Calu3 (cell line): ENCODE measurements at regions not wholly inside any gene's neighbourhood (a gene's known extent, or its start where the extent isn't known, plus 50 kb on each side); places are given as distances from the start of the nearest gene placed in this dataset.

Experiments used
- BruUV-seq: library from RNA; stranded (reverse); fragments of 400-500 nt; replicated peaks from 2 replicates; lab custom pipeline; 2021; lab: Mats Ljungman, UMichigan
- CTCF ChIA-PET: fragments of 300-600 bp; sonication (Branson Sonifier 250); formaldehyde crosslinking; loops from one replicate; lab custom pipeline; 2022; ENCODE audit warnings: antibody characterized with exemption; lab: Charles Lee
- DNase-seq: peaks from one replicate; pipeline ENCODE4 v3.0.0; 2022
- H3K27ac Mint-ChIP-seq: one replicate; pipeline ENCODE4 v1.8.0; 2022; ENCODE audit warnings: mixed read lengths; ENCODE audit not compliant: unreplicated experiment
- H3K27me3 Mint-ChIP-seq: one replicate; pipeline ENCODE4 v1.8.0; 2022; ENCODE audit warnings: mixed read lengths; ENCODE audit not compliant: unreplicated experiment
- H3K36me3 Mint-ChIP-seq: one replicate; pipeline ENCODE4 v1.8.0; 2022; ENCODE audit warnings: mild to moderate bottlenecking, moderate library complexity, mixed read lengths; ENCODE audit not compliant: insufficient read depth, unreplicated experiment
- H3K4me1 Mint-ChIP-seq: one replicate; pipeline ENCODE4 v1.8.0; 2022; ENCODE audit warnings: mild to moderate bottlenecking, low read depth, mixed read lengths; ENCODE audit not compliant: unreplicated experiment
- H3K4me3 Mint-ChIP-seq: one replicate; pipeline ENCODE4 v1.8.0; 2022; ENCODE audit warnings: mild to moderate bottlenecking, low read depth, moderate library complexity, mixed read lengths; ENCODE audit not compliant: unreplicated experiment
- H3K9me3 Mint-ChIP-seq: one replicate; pipeline ENCODE4 v1.8.0; 2022; ENCODE audit warnings: low read depth, mixed read lengths; ENCODE audit not compliant: unreplicated experiment
- CTCF ChIP-seq: fragments of 200-600 bp; IDR thresholded peaks from one replicate; pipeline ENCODE4 v1.8.0; 2022; ENCODE audit warnings: antibody characterized with exemption; ENCODE audit not compliant: unreplicated experiment
- intact Hi-C: fragments of 100-400 bp; cut with micrococcal nuclease; formaldehyde crosslinking; loops from one replicate; pipeline ENCODE4 v1.10.0; 2022; ENCODE audit not compliant: unreplicated experiment

GRCh38 chr12:88994971-88995370 is 357.3 kb downstream of the DUSP6 start:
- BruUV-seq: no TSS peak
- no peak for DNase-seq
- Mint-ChIP-seq H3K4me1 (peaks cover 14% of the 10 kb centered on the region), H3K36me3 (no peaks in the 10 kb centered on the region), H3K4me3 (no peak overlapping the region), H3K27me3 (no peaks in the 10 kb centered on the region), H3K9me3 (no peaks in the 10 kb centered on the region), H3K27ac (no peak overlapping the region)
- intact Hi-C loops: loop anchor here (5.0 to 10.0 kb wide), 2 partner anchors 600 to 883 kb away; no protein-coding TSS in a partner anchor
- no peak for TF ChIP-seq CTCF
- CTCF ChIA-PET: interaction anchor here (0.6 kb wide), 1 partner anchor 383 kb away, joined by 3 read pairs; no protein-coding TSS in a partner anchor

- no TSS peak for BruUV-seq
- intact Hi-C loops: loop anchor here (5.0 to 10.0 kb wide), 2 partner anchors 600 to 882 kb away; no protein-coding TSS in a partner anchor
- H3K4me1 Mint-ChIP-seq: peaks cover 12% of the 10 kb centered on the region
- DNase-seq: no peak
- H3K9me3 Mint-ChIP-seq: no peaks in the 10 kb centered on the region
- TF ChIP-seq CTCF: no peak
- no peak overlapping the region for H3K27ac Mint-ChIP-seq
- CTCF ChIA-PET: interaction anchor here (1.0 to 1.9 kb wide), 4 partner anchors 136 to 1950 kb away, joined by 3 to 10 read pairs (median 5); partner anchors contain the start of gene KITLG
- H3K4me3 Mint-ChIP-seq: no peak overlapping the region
- H3K36me3 Mint-ChIP-seq: no peaks in the 10 kb centered on the region
- no peaks in the 10 kb centered on the region for H3K27me3 Mint-ChIP-seq
These were observed 357.8 kb downstream of the DUSP6 start for GRCh38 chr12:88994537-88994936.

GRCh38 chr12:88993651-88994050 is 358.6 kb downstream of the DUSP6 start:
- BruUV-seq: no TSS peak
- CTCF ChIA-PET: interaction anchor here (0.9 to 1.9 kb wide), 6 partner anchors 67 to 1951 kb away, joined by 3 to 10 read pairs (median 4); partner anchors contain the start of gene KITLG
- Mint-ChIP-seq H3K27me3 (no peaks in the 10 kb centered on the region), H3K27ac (no peak overlapping the region), H3K4me1 (peaks cover 12% of the 10 kb centered on the region), H3K4me3 (no peak overlapping the region), H3K36me3 (no peaks in the 10 kb centered on the region), H3K9me3 (no peaks in the 10 kb centered on the region)
- DNase-seq: peak; percentile 7
- intact Hi-C loops: loop anchor here (1.0 to 10.0 kb wide), 8 partner anchors 67 to 881 kb away; no protein-coding TSS in a partner anchor
- peak; percentile 40 for TF ChIP-seq CTCF

DNA sequence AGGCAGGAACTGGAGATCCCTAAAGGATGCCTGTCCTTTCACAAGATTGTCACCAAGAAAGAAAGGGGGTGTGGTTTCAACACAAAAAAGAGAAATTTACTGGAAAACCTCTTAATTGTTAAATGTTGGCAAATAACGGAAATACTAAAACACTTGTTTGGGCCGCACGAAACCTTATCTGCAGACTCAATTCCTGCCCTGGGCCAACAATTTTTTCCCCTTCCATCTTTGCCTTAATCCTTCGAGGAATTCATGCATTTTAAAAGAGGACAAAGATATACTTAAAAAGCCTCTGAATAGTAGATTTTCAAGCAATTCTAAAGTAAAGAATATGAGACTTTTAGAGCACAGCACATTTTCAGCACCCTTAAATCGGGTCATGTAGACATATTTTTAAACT is 366.2 kb downstream of the DUSP6 start:
- CTCF ChIA-PET: interaction anchor here (0.7 kb wide), 1 partner anchor 825 kb away, joined by 3 read pairs; no protein-coding TSS in a partner anchor
- H3K9me3 Mint-ChIP-seq: no peaks in the 10 kb centered on the region
- no peaks in the 10 kb centered on the region for H3K27me3 Mint-ChIP-seq
- no peak for DNase-seq
- intact Hi-C loops: no loop called here
- BruUV-seq: no TSS peak
- no peaks in the 10 kb centered on the region for H3K36me3 Mint-ChIP-seq
- H3K27ac Mint-ChIP-seq: no peak overlapping the region
- no peak overlapping the region for H3K4me3 Mint-ChIP-seq
- TF ChIP-seq CTCF: no peak
- no peaks in the 10 kb centered on the region for H3K4me1 Mint-ChIP-seq
